HCT116 (cell line): ENCODE measurements at regions not wholly inside any gene's neighbourhood (a gene's known extent, or its start where the extent isn't known, plus 50 kb on each side); places are given as distances from the start of the nearest gene placed in this dataset.
A peak's percentile ranks its signal among the peaks of the same experiment; 100 is the strongest.

Experiments
- ATAC-seq: fragments of 200-7000 bp; cut with Tn5 transposase; 2 replicates; pipeline ENCODE4 v1.9.1; 2020; ENCODE audit warnings: mild to moderate bottlenecking, moderate library complexity
- BruUV-seq: library from RNA; stranded (reverse); fragments of 400-500 nt; replicated peaks from 2 replicates; lab custom pipeline; 2021; lab: Mats Ljungman, UMichigan
- CTCF ChIA-PET: fragments of 300-600 bp; sonication (Branson Sonifier 250); formaldehyde crosslinking; loops from one replicate; lab custom pipeline; 2021; ENCODE audit warnings: antibody characterized with exemption; lab: Charles Lee
- POLR2A ChIA-PET: fragments of 300-600, 350-600 bp; sonication (Branson Sonifier 250); formaldehyde crosslinking; loops from one replicate; lab custom pipeline; 2021; ENCODE audit warnings: antibody characterized with exemption; lab: Charles Lee
- RAD21 ChIA-PET, 2 experiments: fragments of 300-600 bp; sonication (Branson Sonifier 250); formaldehyde crosslinking; loops; one replicate each; lab custom pipeline; 2023; ENCODE audit warnings: low total read pairs in 2 of 2; ENCODE audit not compliant: uncharacterized antibody in 2 of 2, unreplicated experiment in 2 of 2, low non-redundant PET in 1 of 2; lab: Charles Lee
- DNase-seq: peaks from one replicate; pipeline ENCODE4 v3.0.0-alpha.2; 2010; ENCODE audit warnings: low read depth, low spot score
- H2AFZ ChIP-seq: fragments of 200-600 bp; shearing (Covaris generic), sonication (generic); 2 replicates; pipeline ENCODE4 v1.6.1; 2017; ENCODE audit warnings: low read depth, mixed run types, mixed read lengths, antibody characterized with exemption, low read length; ENCODE audit not compliant: poor library complexity, severe bottlenecking
- H3K27ac ChIP-seq: 2 replicates; pipeline ENCODE4 v1.5.1; 2012; ENCODE audit warnings: low read depth, low read length
- H3K27me3 ChIP-seq: fragments of 200-600 bp; sonication (generic); 2 replicates; pipeline ENCODE4 v1.6.1; 2016; ENCODE audit warnings: mixed run types, low read length, mixed read lengths; ENCODE audit not compliant: insufficient read depth
- H3K36me3 ChIP-seq, 2 experiments: fragments of 200-500 bp in 1 of 2; fragments of 200-600 bp in 1 of 2; sonication (Bioruptor generic) in 1 of 2; sonication (generic) in 1 of 2; 2 replicates each; pipeline versions ENCODE4 v1.5.1 to v1.6.1; 2014 to 2016; ENCODE audit warnings: low read length in 2 of 2, inconsistent platforms in 1 of 2, mixed read lengths in 1 of 2, mixed run types in 1 of 2; ENCODE audit not compliant: insufficient read depth in 2 of 2, control insufficient read depth in 1 of 2
- H3K4me1 ChIP-seq, 2 experiments: fragments of 200-600 bp in 1 of 2; sonication (generic) in 1 of 2; 2 replicates each; pipeline versions ENCODE4 v1.5.1 to v1.6.1; 2012 to 2017; ENCODE audit warnings: low read length in 2 of 2, inconsistent platforms in 1 of 2, mild to moderate bottlenecking in 1 of 2, mixed read lengths in 1 of 2, mixed run types in 1 of 2, moderate library complexity in 1 of 2; ENCODE audit not compliant: insufficient read depth in 2 of 2, control insufficient read depth in 1 of 2
- H3K4me2 ChIP-seq: fragments of 200-600 bp; sonication (generic); 2 replicates; pipeline ENCODE4 v1.6.1; 2017; ENCODE audit warnings: mixed run types, low read length, mixed read lengths
- H3K4me3 ChIP-seq, 2 experiments: fragments of 200-600 bp in 1 of 2; sonication (generic) in 1 of 2; replicated peaks in 1 of 2; 2 replicates each; pipeline ENCODE4 v1.5.1; 2011 to 2016; ENCODE audit warnings: low read length in 2 of 2, control low read depth in 1 of 2, low read depth in 1 of 2, mild to moderate bottlenecking in 1 of 2, mixed read lengths in 1 of 2, mixed run types in 1 of 2
- H3K79me2 ChIP-seq: fragments of 200-600 bp; sonication (generic); 2 replicates; pipeline ENCODE4 v1.6.1; 2017; ENCODE audit warnings: mild to moderate bottlenecking, mixed run types, low read length, moderate library complexity, mixed read lengths; ENCODE audit not compliant: insufficient read depth
- H3K9ac ChIP-seq: fragments of 200-600 bp; sonication (generic); 2 replicates; pipeline ENCODE4 v1.6.1; 2016; ENCODE audit warnings: low read length, mixed read lengths
- H3K9me2 ChIP-seq: fragments of 200-600 bp; sonication (generic), shearing (Covaris generic); 2 replicates; pipeline ENCODE4 v1.6.1; 2017; ENCODE audit warnings: mixed run types, mild to moderate bottlenecking, moderate library complexity; ENCODE audit not compliant: insufficient read depth
- H3K9me3 ChIP-seq, 2 experiments: fragments of 200-500 bp in 1 of 2; fragments of 200-600 bp in 1 of 2; sonication (Bioruptor generic) in 1 of 2; sonication (generic) in 1 of 2; 2 replicates each; pipeline ENCODE4 v1.6.1; 2014 to 2017; ENCODE audit warnings: low read length in 2 of 2, mixed read lengths in 2 of 2, inconsistent platforms in 1 of 2, low read depth in 1 of 2, mild to moderate bottlenecking in 1 of 2, mixed run types in 1 of 2, moderate library complexity in 1 of 2; ENCODE audit not compliant: control insufficient read depth in 1 of 2, insufficient read depth in 1 of 2
- H4K20me1 ChIP-seq: fragments of 200-600 bp; sonication (generic), shearing (Covaris generic); 2 replicates; pipeline ENCODE4 v1.6.1; 2017; ENCODE audit warnings: mixed run types, mild to moderate bottlenecking, moderate library complexity; ENCODE audit not compliant: insufficient read depth
- CBX3 ChIP-seq: IDR thresholded peaks from 2 replicates; pipeline ENCODE4 v1.6.1; 2012; ENCODE audit warnings: low read depth
- CEBPB ChIP-seq: IDR thresholded peaks from 2 replicates; pipeline ENCODE4 v1.6.1; 2012; ENCODE audit warnings: low read depth
- EGR1 ChIP-seq: IDR thresholded peaks from 2 replicates; pipeline ENCODE4 v1.6.1; 2012; ENCODE audit warnings: low read depth
- EZH2 ChIP-seq: fragments of 200-600 bp; sonication (generic); IDR thresholded peaks from 2 replicates; pipeline ENCODE4 v1.6.1; 2017; ENCODE audit warnings: antibody characterized with exemption, mixed run types
- EZH2phosphoT487 ChIP-seq: fragments of 200-600 bp; IDR thresholded peaks from 2 replicates; pipeline ENCODE4 v1.6.1; 2018; ENCODE audit warnings: antibody characterized with exemption, borderline replicate concordance
- FOSL1 ChIP-seq: IDR thresholded peaks from 2 replicates; pipeline ENCODE4 v1.6.1; 2012; ENCODE audit warnings: low read depth
- JUND ChIP-seq: IDR thresholded peaks from 2 replicates; pipeline ENCODE4 v1.6.1; 2012
- POLR2AphosphoS5 ChIP-seq: IDR thresholded peaks from 2 replicates; pipeline ENCODE4 v1.6.1; 2011; ENCODE audit warnings: mild to moderate bottlenecking, low read depth, low read length, moderate library complexity
- SIN3A ChIP-seq: IDR thresholded peaks from 2 replicates; pipeline ENCODE4 v1.6.1; 2012; ENCODE audit warnings: low read depth
- SP1 ChIP-seq: IDR thresholded peaks from 2 replicates; pipeline ENCODE4 v1.6.1; 2012; ENCODE audit warnings: low read depth
- SRF ChIP-seq: IDR thresholded peaks from 2 replicates; pipeline ENCODE4 v1.6.1; 2012; ENCODE audit warnings: low read depth
- YY1 ChIP-seq: IDR thresholded peaks from 2 replicates; pipeline ENCODE4 v1.6.1; 2011; ENCODE audit warnings: low read length, low read depth, moderate library complexity, mild to moderate bottlenecking; ENCODE audit not compliant: insufficient replicate concordance; ENCODE audit errors: extremely low read depth
- ZBTB33 ChIP-seq: IDR thresholded peaks from 2 replicates; pipeline ENCODE4 v1.6.1; 2011; ENCODE audit warnings: mild to moderate bottlenecking, low read length, moderate library complexity; ENCODE audit not compliant: insufficient replicate concordance; ENCODE audit errors: extremely low read depth
- ZFX ChIP-seq: fragments of 450-650 bp; IDR thresholded peaks from 2 replicates; pipeline ENCODE4 v1.6.1; 2017
- intact Hi-C: fragments of 100-400 bp; cut with micrococcal nuclease; formaldehyde crosslinking; loops from 2 replicates; pipeline ENCODE4 v1.10.0; 2022
- TF ChIP-seq, protein P1 (sequence below): IDR thresholded peaks from 2 replicates; pipeline ENCODE4 v1.6.1; 2012; ENCODE audit warnings: low read depth

DNA sequence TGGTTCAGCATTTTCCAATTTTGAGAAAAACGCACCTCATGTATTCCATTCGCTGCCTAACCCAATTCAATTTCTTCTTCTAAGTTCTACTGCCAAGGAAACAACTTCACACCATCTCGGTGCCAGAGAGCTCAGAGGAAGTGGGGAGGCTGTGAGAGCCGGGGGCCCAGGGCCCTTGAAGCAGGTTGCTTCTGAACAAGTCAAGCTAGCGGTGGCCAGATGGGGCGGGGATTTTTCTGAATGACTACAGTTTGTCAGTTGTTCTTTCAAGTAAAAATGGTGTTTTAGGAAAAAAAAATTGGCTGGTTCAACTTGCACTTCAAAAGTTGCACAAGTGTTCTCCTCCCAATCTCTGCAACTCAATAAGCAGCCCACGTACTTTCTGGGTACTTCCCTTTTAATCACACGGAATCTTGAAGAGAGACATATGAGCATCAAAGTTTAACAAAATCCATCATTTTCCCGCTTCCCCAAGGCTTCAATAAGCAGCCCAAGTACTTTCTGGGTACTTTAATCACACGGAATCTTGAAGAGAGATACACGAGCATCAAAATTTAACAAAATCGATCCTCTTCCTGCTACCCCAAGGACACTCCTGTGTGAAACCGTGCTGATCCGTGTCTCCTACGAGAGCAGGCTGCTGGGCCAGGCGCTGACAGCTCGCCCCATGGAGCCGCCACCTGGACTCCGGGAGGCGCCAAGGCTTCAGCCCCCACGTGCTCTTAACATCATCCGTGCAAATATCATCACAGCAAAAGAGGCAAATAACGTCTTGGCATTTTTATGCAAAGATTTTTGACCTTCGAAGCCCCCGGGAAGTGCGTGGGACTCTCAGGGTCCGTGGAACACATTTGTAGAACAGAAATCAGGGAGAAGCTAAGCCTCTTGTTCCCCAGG lies 186.7 kb upstream of the PDE10A start:
- intact Hi-C loops, result loop anchor here (1.0 kb wide), 2 partner anchors 120 to 409 kb away; no protein-coding TSS in a partner anchor
- no TSS peak for BruUV-seq

More for the DNA sequence above, 186.7 kb upstream of the PDE10A start:
- no peaks in the 10 kb centered on the region for H3K4me1 ChIP-seq
- ChIA-PET RAD21 (interaction anchor here (0.7 to 1.5 kb wide), 3 partner anchors 408 to 410 kb away, joined by 3 to 6 read pairs (median 5); no protein-coding TSS in a partner anchor), CTCF (interaction anchor here (0.7 to 2.0 kb wide), 7 partner anchors 9 to 412 kb away, joined by 3 to 42 read pairs (median 3); no protein-coding TSS in a partner anchor), POLR2A (no interaction called here)
- H3K9me2 ChIP-seq, result no peaks in the 10 kb centered on the region
- no peaks in the 10 kb centered on the region for H3K9me3 ChIP-seq
- TF ChIP-seq, protein P1, sequence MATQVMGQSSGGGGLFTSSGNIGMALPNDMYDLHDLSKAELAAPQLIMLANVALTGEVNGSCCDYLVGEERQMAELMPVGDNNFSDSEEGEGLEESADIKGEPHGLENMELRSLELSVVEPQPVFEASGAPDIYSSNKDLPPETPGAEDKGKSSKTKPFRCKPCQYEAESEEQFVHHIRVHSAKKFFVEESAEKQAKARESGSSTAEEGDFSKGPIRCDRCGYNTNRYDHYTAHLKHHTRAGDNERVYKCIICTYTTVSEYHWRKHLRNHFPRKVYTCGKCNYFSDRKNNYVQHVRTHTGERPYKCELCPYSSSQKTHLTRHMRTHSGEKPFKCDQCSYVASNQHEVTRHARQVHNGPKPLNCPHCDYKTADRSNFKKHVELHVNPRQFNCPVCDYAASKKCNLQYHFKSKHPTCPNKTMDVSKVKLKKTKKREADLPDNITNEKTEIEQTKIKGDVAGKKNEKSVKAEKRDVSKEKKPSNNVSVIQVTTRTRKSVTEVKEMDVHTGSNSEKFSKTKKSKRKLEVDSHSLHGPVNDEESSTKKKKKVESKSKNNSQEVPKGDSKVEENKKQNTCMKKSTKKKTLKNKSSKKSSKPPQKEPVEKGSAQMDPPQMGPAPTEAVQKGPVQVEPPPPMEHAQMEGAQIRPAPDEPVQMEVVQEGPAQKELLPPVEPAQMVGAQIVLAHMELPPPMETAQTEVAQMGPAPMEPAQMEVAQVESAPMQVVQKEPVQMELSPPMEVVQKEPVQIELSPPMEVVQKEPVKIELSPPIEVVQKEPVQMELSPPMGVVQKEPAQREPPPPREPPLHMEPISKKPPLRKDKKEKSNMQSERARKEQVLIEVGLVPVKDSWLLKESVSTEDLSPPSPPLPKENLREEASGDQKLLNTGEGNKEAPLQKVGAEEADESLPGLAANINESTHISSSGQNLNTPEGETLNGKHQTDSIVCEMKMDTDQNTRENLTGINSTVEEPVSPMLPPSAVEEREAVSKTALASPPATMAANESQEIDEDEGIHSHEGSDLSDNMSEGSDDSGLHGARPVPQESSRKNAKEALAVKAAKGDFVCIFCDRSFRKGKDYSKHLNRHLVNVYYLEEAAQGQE, result no peak
- TF ChIP-seq ZFX (no peak), JUND (no peak), EZH2phosphoT487 (no peak), SP1 (no peak), SRF (no peak), ZBTB33 (no peak), EZH2 (no peak), YY1 (no peak), CEBPB (no peak), CBX3 (no peak), POLR2AphosphoS5 (no peak), EGR1 (no peak), SIN3A (no peak), FOSL1 (no peak)
- H4K20me1 ChIP-seq, result no peaks in the 10 kb centered on the region
- H3K27ac ChIP-seq, result no peak overlapping the region
- no peaks in the 10 kb centered on the region for H3K36me3 ChIP-seq
- H3K79me2 ChIP-seq, result no peaks in the 10 kb centered on the region
- no peak overlapping the region for H2AFZ ChIP-seq
- no peak overlapping the region for H3K9ac ChIP-seq
- ATAC-seq (0 out of 2 replicates have a peak, but pooled peaks have one; percentile 22), DNase-seq (no peak)
- H3K4me2 ChIP-seq, result no peak overlapping the region
- no peak overlapping the region for H3K4me3 ChIP-seq
- no peaks in the 10 kb centered on the region for H3K27me3 ChIP-seq
